Lung (tissue), 11 donors: ENCODE measurements at regions not wholly inside any gene's neighbourhood (a gene's known extent, or its start where the extent isn't known, plus 50 kb on each side); places are given as distances from the start of the nearest gene placed in this dataset.

Experiments used
- ATAC-seq: fragments of 200-7000 bp; cut with Tn5 transposase; one replicate; pipeline ENCODE4 v1.9.1; 2020; ENCODE audit warnings: moderate number of reproducible peaks; ENCODE audit not compliant: insufficient read depth, low FRiP score
- DNase-seq, 3 donors: peaks; one replicate each; pipeline ENCODE4 v3.0.0-alpha.2; 2013 to 2017
- H3K27ac ChIP-seq, 2 donors: one replicate each; pipeline ENCODE4 v1.5.1; 2013; ENCODE audit warnings: mild to moderate bottlenecking in 2 of 2, moderate library complexity in 2 of 2, control low read depth in 1 of 2, inconsistent platforms in 1 of 2, low read depth in 1 of 2, low read length in 1 of 2
- H3K27me3 ChIP-seq, 3 donors: one replicate each; pipeline ENCODE4 v1.5.1; 2013; ENCODE audit warnings: low read length in 2 of 3; ENCODE audit not compliant: control insufficient read depth in 3 of 3, insufficient read depth in 3 of 3
- H3K36me3 ChIP-seq, 4 donors: one replicate each; pipeline ENCODE4 v1.5.1; 2013; ENCODE audit warnings: low read length in 4 of 4, mild to moderate bottlenecking in 1 of 4, moderate library complexity in 1 of 4; ENCODE audit not compliant: control insufficient read depth in 4 of 4, insufficient read depth in 4 of 4
- H3K4me1 ChIP-seq, 5 donors: one replicate each; pipeline ENCODE4 v1.5.1; 2013; ENCODE audit warnings: low read length in 5 of 5, mild to moderate bottlenecking in 2 of 5, moderate library complexity in 1 of 5; ENCODE audit not compliant: control insufficient read depth in 5 of 5, insufficient read depth in 5 of 5
- H3K4me3 ChIP-seq: one replicate; pipeline ENCODE4 v1.5.1; 2013; ENCODE audit warnings: mild to moderate bottlenecking, control low read depth, moderate library complexity
- H3K9ac ChIP-seq, 2 donors: one replicate each; pipeline ENCODE4 v1.5.1; 2013; ENCODE audit warnings: low read length in 2 of 2, control low read depth in 1 of 2; ENCODE audit not compliant: insufficient read depth in 1 of 2
- H3K9me3 ChIP-seq, 4 donors: one replicate each; pipeline ENCODE4 v1.5.1; 2013; ENCODE audit warnings: low read length in 3 of 4, mild to moderate bottlenecking in 1 of 4, moderate library complexity in 1 of 4; ENCODE audit not compliant: control insufficient read depth in 4 of 4, insufficient read depth in 3 of 4
- CTCF ChIP-seq: IDR thresholded peaks from 2 replicates; pipeline ENCODE4 v1.5.1; 2012; ENCODE audit warnings: mild to moderate bottlenecking; ENCODE audit errors: control extremely low read depth, extremely low read depth
- WGBS, 2 donors: extraction: QIAGEN DNeasy Blood & Tissue Kit; methylation state at CpG; one replicate each; pipeline ENCODE4 v1.1.7; 2013; 5-methylcytosine and 5-hydroxymethylcytosine counted together
- donor health status: control.
- donor health status: control.
- donor health status: Bipolar disorder and iron deficiency.
- donor health status: healthy.
- donor health status: DM: yes; HTN: yes; CAD: no.

- WGBS, 2 donors: 91 to 92% methylated on average over 1 of the region's 1 CpG
- DNase-seq (no peak), ATAC-seq (no peak)
Observed at GRCh38 chr7:81014908-81015307, 96.1 kb upstream of the SEMA3C start.

GRCh38 chr7:81014266-81014665 is 95.4 kb upstream of the SEMA3C start:
- H3K4me1 ChIP-seq: no peaks in the 10 kb centered on the region
- no peak overlapping the region for H3K27ac ChIP-seq
- TF ChIP-seq CTCF: no peak
- no peaks in the 10 kb centered on the region for H3K27me3 ChIP-seq
- DNase-seq (no peak), ATAC-seq (no peak)
- 81 to 85% methylated on average over 2 of the region's 2 CpGs for WGBS, 2 donors
- no peak overlapping the region for H3K4me3 ChIP-seq
- H3K9ac ChIP-seq: no peak overlapping the region
- no peaks in the 10 kb centered on the region for H3K9me3 ChIP-seq
- H3K36me3 ChIP-seq: no peaks in the 10 kb centered on the region

More at GRCh38 chr7:81014908-81015307, 96.1 kb upstream of the SEMA3C start:
- no peaks in the 10 kb centered on the region for H3K36me3 ChIP-seq
- no peak overlapping the region for H3K4me3 ChIP-seq
- no peaks in the 10 kb centered on the region for H3K9me3 ChIP-seq
- TF ChIP-seq CTCF: no peak
- no peaks in the 10 kb centered on the region for H3K4me1 ChIP-seq
- no peak overlapping the region for H3K27ac ChIP-seq
- no peaks in the 10 kb centered on the region for H3K27me3 ChIP-seq
- H3K9ac ChIP-seq: no peak overlapping the region

GRCh38 chr7:81013083-81013817 is 94.4 kb upstream of the SEMA3C start:
- Histone ChIP-seq H3K4me1 (no peaks in the 10 kb centered on the region), H3K27ac (no peak overlapping the region), H3K9me3 (no peaks in the 10 kb centered on the region), H3K4me3 (no peak overlapping the region), H3K27me3 (no peaks in the 10 kb centered on the region), H3K9ac (no peak overlapping the region), H3K36me3 (no peaks in the 10 kb centered on the region)
- 38 to 76% methylated on average over 2 of the region's 2 CpGs for WGBS, 2 donors
- DNase-seq: no peak
- no peak for ATAC-seq
- no peak for TF ChIP-seq CTCF

GRCh38 chr7:81008901-81009300 is 90.0 kb upstream of the SEMA3C start:
- DNase-seq: no peak
- peaks cover 0 to 3% (median 0%) of the 10 kb centered on the region in 5 donors for H3K4me1 ChIP-seq
- H3K9me3 ChIP-seq: no peaks in the 10 kb centered on the region
- no peak overlapping the region for H3K9ac ChIP-seq
- H3K36me3 ChIP-seq: no peaks in the 10 kb centered on the region
- H3K4me3 ChIP-seq: no peak overlapping the region
- ATAC-seq: no peak
- no peak overlapping the region for H3K27ac ChIP-seq
- H3K27me3 ChIP-seq: no peaks in the 10 kb centered on the region
- WGBS, 2 donors: 91 to 96% methylated on average over 4 of the region's 4 CpGs
- TF ChIP-seq CTCF: no peak
